NB4 (cell line): ENCODE measurements at regions not wholly inside any gene's neighbourhood (a gene's known extent, or its start where the extent isn't known, plus 50 kb on each side); places are given as distances from the start of the nearest gene placed in this dataset.

ENCODE experiments used
- MYC ChIP-seq: IDR thresholded peaks from 2 replicates; pipeline ENCODE4 v1.6.1; 2011; ENCODE audit warnings: low read depth, low read length
- POLR2A ChIP-seq: IDR thresholded peaks from 2 replicates; pipeline ENCODE4 v1.6.1; 2011; ENCODE audit warnings: mild to moderate bottlenecking; ENCODE audit not compliant: insufficient read length; ENCODE audit errors: extremely low read depth
- TF ChIP-seq, protein P1 (sequence below): IDR thresholded peaks from one replicate; pipeline ENCODE4 v1.5.1; 2012; ENCODE audit warnings: low read depth, low read length

DNA sequence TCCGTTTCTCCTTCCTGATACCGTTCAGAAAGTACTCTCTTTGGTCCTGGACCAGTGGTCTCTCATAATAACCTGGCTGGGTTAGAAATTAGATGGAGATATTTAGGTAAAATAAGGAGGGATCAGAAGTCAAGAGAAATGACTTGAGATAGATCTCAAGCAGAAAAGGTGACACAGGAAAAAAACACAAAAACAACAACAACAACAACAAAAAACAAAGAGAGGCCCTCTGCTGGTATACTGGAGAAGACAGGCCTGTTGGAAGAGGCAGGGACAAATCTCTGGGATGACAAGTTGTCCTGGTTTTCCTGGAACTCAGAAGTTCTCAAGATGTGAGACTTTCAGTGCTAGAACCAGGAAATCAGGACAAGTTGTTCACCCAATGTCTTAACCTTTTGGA lies 430.5 kb downstream of the SHISA9 start:
- TF ChIP-seq, protein P1, sequence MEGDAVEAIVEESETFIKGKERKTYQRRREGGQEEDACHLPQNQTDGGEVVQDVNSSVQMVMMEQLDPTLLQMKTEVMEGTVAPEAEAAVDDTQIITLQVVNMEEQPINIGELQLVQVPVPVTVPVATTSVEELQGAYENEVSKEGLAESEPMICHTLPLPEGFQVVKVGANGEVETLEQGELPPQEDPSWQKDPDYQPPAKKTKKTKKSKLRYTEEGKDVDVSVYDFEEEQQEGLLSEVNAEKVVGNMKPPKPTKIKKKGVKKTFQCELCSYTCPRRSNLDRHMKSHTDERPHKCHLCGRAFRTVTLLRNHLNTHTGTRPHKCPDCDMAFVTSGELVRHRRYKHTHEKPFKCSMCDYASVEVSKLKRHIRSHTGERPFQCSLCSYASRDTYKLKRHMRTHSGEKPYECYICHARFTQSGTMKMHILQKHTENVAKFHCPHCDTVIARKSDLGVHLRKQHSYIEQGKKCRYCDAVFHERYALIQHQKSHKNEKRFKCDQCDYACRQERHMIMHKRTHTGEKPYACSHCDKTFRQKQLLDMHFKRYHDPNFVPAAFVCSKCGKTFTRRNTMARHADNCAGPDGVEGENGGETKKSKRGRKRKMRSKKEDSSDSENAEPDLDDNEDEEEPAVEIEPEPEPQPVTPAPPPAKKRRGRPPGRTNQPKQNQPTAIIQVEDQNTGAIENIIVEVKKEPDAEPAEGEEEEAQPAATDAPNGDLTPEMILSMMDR = no peak
- TF ChIP-seq POLR2A (no peak), MYC (no peak)
